Muscle layer of duodenum (tissue), 2 donors: ENCODE measurements at regions not wholly inside any gene's neighbourhood (a gene's known extent, or its start where the extent isn't known, plus 50 kb on each side); places are given as distances from the start of the nearest gene placed in this dataset.

Experiments used
- H3K27ac ChIP-seq: one replicate; pipeline ENCODE4 v1.7.0; 2013; ENCODE audit warnings: mild to moderate bottlenecking, low read length
- H3K27me3 ChIP-seq: one replicate; pipeline ENCODE4 v1.7.0; 2013; ENCODE audit warnings: low read depth, mild to moderate bottlenecking, control low read depth, low read length
- H3K36me3 ChIP-seq, 2 donors: one replicate each; pipeline ENCODE4 v1.7.0; 2013; ENCODE audit warnings: low read length in 2 of 2, control low read depth in 1 of 2, mild to moderate bottlenecking in 1 of 2; ENCODE audit not compliant: insufficient read depth in 2 of 2, control insufficient read depth in 1 of 2
- H3K4me1 ChIP-seq, 2 donors: one replicate each; pipeline ENCODE4 v1.7.0; 2013; ENCODE audit warnings: low read length in 2 of 2, mild to moderate bottlenecking in 2 of 2, control low read depth in 1 of 2, moderate library complexity in 1 of 2; ENCODE audit not compliant: insufficient read depth in 2 of 2, control insufficient read depth in 1 of 2
- H3K4me3 ChIP-seq, 2 donors: one replicate each; pipeline ENCODE4 v1.7.0; 2013; ENCODE audit warnings: low read length in 2 of 2, low read depth in 1 of 2, mild to moderate bottlenecking in 1 of 2
- H3K9me3 ChIP-seq, 2 donors: one replicate each; pipeline ENCODE4 v1.7.0; 2013; ENCODE audit warnings: low read length in 2 of 2, control low read depth in 1 of 2, mild to moderate bottlenecking in 1 of 2; ENCODE audit not compliant: control insufficient read depth in 1 of 2
- donor health status: healthy.

DNA sequence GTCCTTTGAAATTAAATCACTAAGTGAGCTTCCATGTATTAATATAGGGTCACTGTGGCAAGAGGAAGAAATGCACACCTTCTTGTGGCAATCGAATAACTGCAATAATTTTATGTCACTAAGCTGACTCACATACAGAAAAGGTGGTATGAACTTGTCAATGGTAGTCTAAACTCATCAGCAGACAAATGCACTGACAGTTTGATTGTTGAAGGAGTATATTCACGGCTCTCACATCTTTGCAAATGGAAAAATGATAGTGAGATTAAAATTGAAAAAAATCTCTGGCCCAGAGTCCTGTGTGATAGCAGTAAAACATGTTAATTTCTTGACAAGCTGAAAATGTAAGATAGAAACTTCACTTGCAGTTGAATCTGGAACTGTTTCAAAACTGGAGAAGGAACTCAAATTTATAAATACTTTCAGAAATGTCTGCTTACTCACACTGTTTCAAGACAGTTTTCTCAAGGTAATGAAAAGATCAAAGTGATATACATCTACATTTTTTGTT, 215.8 kb upstream of the CADM2 start:
- no peaks in the 10 kb centered on the region for H3K4me1 ChIP-seq
- H3K4me3 ChIP-seq: no peak overlapping the region
- no peaks in the 10 kb centered on the region for H3K36me3 ChIP-seq
- H3K9me3 ChIP-seq: no peaks in the 10 kb centered on the region
- no peak overlapping the region for H3K27ac ChIP-seq
- H3K27me3 ChIP-seq: no peaks in the 10 kb centered on the region

DNA sequence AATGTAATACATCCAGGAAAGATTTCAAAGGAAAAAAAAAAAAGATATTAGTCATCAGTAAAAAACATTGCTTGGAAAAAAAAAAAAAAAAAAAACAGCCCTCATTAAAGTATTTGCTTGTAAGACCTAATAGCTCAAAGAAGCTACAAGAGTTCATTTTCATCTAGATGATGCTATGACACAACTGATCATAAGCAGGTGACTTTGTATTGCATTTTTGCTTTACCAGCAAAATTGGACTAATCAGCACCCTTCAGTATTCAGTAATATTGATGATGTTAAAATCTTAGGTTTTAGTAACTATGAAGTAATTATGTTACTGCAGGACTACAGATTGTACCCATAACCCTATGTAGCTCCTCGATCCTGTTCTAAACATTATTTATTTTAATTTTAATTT, 214.7 kb upstream of the CADM2 start:
- Histone ChIP-seq H3K36me3 (no peaks in the 10 kb centered on the region), H3K27ac (no peak overlapping the region), H3K4me3 (no peak overlapping the region), H3K27me3 (no peaks in the 10 kb centered on the region), H3K4me1 (no peaks in the 10 kb centered on the region), H3K9me3 (no peaks in the 10 kb centered on the region)

DNA sequence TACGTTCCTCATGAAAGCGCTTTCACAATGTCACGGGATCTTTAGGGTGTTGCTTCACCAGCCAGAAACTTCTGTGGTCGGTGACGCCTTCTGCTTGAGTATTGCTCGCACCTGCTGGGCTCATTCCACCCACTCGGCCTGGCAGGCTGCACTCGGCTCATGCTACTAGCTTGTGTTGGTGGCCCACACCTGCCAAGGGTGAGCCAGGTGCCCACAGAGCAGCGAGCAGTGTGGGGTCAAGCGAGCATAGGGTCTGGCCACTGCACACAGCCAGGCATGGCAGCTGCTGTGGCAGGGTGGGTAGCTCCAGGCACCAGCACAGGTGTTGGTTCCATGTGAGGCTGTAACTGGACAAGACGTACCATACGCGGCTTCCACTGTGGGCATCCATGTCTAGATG, 202.9 kb upstream of the CADM2 start:
- Histone ChIP-seq H3K36me3 (no peaks in the 10 kb centered on the region), H3K4me1 (no peaks in the 10 kb centered on the region), H3K27me3 (no peaks in the 10 kb centered on the region), H3K4me3 (no peak overlapping the region), H3K27ac (no peak overlapping the region), H3K9me3 (peaks cover 0 to 3% of the 10 kb centered on the region in 2 donors)

DNA sequence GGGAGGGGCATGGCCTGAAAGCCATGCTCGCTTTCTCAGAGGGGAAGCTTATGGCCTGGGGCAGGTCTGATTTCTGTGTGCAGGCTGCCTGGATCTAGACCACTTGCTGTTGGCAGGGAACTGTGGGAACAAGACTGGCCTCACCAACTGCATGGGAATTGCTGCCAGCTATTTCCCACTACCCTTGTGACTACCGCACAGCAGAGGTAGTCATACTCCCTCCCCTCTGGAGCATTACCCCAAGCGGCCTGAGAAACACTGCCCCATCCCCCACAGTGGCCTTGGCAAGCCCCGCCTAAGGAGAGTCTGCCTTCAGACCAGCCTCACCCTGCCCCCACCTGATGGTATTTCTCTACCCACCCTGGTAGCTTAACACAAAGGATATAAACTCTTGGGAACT, 199.4 kb upstream of the CADM2 start:
- no peaks in the 10 kb centered on the region for H3K9me3 ChIP-seq
- H3K4me3 ChIP-seq: no peak overlapping the region
- no peaks in the 10 kb centered on the region for H3K4me1 ChIP-seq
- no peaks in the 10 kb centered on the region for H3K36me3 ChIP-seq
- H3K27me3 ChIP-seq: no peaks in the 10 kb centered on the region
- H3K27ac ChIP-seq: no peak overlapping the region

DNA sequence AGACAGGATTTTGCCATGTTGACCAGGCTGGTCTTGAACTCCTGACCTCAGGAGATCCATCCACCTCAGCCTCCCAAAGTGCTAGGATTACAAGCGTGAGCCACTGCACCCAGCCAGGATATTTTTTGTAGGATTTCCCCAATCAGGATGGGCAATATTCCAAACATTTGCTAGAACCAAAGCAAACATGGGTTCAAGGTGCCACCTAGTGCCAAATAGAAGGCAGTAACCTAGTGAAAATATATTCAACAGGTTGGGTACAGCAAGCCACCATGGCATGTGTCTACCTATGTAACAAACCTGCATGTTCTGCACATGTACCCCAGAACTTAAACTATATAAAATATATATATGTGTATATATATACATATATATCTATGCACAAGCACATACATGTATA, 185.9 kb upstream of the CADM2 start:
- Histone ChIP-seq H3K9me3 (peaks cover 0 to 10% of the 10 kb centered on the region in 2 donors), H3K4me3 (no peak overlapping the region), H3K36me3 (no peaks in the 10 kb centered on the region), H3K27me3 (no peaks in the 10 kb centered on the region), H3K4me1 (no peaks in the 10 kb centered on the region), H3K27ac (no peak overlapping the region)

DNA sequence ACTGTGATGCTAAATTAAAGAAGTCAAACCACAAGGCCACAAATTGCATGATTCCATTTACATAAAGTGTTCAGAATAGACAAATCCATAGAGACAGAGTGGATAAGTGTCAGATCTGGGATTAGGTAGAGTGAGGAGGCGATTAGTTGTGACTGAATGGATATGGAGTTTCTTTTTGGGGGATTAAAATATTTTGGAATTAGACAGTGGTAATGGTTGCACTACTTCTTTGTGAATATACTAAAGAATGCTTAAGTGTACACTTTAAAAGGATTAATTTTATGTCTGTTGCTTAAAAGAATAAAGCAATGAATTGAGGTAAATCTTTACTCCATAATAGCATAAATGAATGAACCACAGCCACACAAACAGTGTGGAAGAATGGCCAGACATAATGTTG, 175.5 kb upstream of the CADM2 start:
- Histone ChIP-seq H3K27ac (no peak overlapping the region), H3K36me3 (no peaks in the 10 kb centered on the region), H3K27me3 (no peaks in the 10 kb centered on the region), H3K9me3 (peaks cover 0 to 2% of the 10 kb centered on the region in 2 donors), H3K4me1 (no peaks in the 10 kb centered on the region), H3K4me3 (no peak overlapping the region)

DNA sequence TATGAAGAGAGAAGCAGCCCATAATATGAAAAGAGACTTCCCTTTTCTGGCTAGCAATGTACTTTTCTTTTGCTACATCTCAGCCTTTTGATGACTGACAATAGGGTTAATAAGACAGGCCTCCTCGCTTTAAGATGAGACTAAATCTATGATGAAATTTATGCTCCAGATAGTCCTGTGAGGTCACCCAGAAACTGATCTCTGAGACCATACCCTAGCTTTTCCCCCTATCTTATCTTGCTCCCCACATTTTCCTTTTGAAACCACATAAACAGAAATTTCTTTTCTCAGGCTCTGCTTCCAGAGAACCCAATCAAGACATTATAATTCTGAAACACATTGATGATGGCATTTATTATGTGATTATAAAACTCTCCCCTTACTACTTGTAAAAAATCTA, 168.8 kb upstream of the CADM2 start:
- Histone ChIP-seq H3K4me1 (no peaks in the 10 kb centered on the region), H3K4me3 (no peak overlapping the region), H3K27me3 (no peaks in the 10 kb centered on the region), H3K36me3 (no peaks in the 10 kb centered on the region), H3K27ac (no peak overlapping the region), H3K9me3 (peaks cover 2% of the 10 kb centered on the region in 2 donors)

DNA sequence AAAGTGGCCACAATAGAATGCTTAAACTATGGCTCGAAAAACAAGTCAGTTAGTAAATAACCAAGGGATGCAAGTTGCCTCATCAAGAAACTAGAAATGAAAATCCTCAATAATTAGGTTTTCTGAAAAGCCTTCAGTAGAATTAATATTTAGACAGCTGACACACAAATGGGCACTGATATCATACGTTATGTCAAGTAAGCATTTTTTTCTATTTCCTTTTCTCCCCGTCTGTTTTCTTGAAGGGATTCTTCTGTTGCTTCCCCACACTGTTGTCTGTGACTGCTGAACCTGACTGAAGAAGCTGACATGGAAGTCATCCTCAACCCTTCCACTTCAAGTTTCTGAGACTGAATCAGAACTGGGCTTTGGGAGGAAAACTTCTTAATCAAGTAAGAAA, 151.8 kb upstream of the CADM2 start:
- Histone ChIP-seq H3K27me3 (no peaks in the 10 kb centered on the region), H3K4me3 (no peak overlapping the region), H3K9me3 (no peaks in the 10 kb centered on the region), H3K36me3 (no peaks in the 10 kb centered on the region), H3K4me1 (no peaks in the 10 kb centered on the region), H3K27ac (no peak overlapping the region)

DNA sequence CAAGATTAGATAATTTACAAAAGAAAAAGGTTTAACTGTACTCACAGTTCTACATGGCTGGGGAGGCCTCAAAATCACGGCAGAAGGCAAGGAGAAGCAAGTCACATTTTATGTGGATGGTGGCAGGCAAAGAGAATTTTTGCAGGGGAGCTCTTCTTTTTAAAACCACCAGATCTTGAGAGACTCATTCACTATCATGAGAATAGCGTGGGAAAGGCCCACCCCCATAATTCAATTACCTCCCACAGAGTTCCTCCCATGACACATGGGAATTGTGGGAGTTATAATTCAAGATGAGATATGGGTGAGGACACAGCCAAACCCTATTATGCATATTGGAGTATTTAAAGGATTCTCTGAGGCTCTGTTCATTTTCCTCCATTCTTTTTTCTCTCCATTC, 138.7 kb upstream of the CADM2 start:
- no peaks in the 10 kb centered on the region for H3K36me3 ChIP-seq
- no peaks in the 10 kb centered on the region for H3K4me1 ChIP-seq
- H3K27me3 ChIP-seq: no peaks in the 10 kb centered on the region
- peaks cover 2 to 3% of the 10 kb centered on the region in 2 donors for H3K9me3 ChIP-seq
- no peak overlapping the region for H3K27ac ChIP-seq
- H3K4me3 ChIP-seq: no peak overlapping the region

DNA sequence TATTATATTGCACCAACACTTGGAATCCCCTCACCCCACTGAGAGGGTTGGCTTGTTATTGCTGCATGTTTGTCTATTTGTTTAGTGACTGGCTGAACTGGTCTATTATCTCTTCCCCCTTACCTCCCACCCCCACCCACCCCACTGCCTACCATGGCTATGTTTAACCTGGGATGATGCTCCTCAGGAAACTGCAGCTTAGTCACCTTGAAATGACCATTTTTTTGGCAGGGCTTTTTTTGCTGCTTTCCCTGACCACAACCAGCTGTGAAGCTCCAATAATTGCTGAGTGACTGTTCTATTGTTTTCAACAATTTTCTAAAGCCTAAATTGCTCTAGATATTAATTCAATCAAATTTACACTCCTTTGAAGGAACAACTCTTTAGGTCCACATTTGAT, 137.9 kb upstream of the CADM2 start:
- H3K27ac ChIP-seq: no peak overlapping the region
- peaks cover 2 to 3% of the 10 kb centered on the region in 2 donors for H3K9me3 ChIP-seq
- H3K36me3 ChIP-seq: no peaks in the 10 kb centered on the region
- no peaks in the 10 kb centered on the region for H3K27me3 ChIP-seq
- no peaks in the 10 kb centered on the region for H3K4me1 ChIP-seq
- H3K4me3 ChIP-seq: no peak overlapping the region

DNA sequence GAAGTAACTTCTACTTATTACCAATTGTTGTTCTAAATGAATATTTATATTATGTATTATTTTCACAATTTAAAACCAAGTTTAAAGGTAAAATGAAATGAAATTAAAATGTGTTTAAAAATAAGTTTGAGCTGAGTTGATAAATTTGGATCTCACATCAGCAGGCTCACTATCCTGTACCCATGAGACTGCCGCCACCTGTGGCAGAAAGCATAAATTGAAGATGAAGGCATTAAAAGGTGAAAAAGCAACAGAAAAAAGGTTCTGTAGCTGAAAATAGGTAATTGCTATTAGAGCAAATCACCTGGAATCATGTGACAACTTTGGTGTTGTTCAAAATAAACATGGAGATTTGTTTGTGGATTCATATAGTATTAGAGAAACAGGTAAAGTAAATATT, 133.0 kb upstream of the CADM2 start:
- Histone ChIP-seq H3K9me3 (no peaks in the 10 kb centered on the region), H3K4me3 (no peak overlapping the region), H3K27ac (no peak overlapping the region), H3K27me3 (no peaks in the 10 kb centered on the region), H3K4me1 (no peaks in the 10 kb centered on the region), H3K36me3 (no peaks in the 10 kb centered on the region)

DNA sequence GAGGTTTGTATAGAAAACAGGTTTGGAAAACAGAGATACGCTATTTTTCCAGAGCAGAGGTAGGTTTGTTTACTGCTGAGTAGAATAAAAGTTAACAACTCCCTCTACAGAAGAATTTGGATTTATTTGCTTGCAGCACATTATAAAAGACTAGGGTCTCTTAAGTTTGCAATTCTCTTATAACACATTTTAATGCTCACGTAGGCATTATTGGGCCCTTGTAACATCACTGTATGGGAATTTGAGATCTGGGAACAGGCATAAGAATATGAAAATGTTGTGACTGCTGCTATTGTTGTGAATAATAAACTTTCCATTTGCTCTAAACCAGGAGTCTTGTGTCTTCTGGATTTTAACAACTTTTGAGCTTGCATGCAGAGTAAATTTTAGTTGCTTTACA, 128.3 kb upstream of the CADM2 start:
- Histone ChIP-seq H3K27me3 (no peaks in the 10 kb centered on the region), H3K9me3 (no peaks in the 10 kb centered on the region), H3K27ac (no peak overlapping the region), H3K36me3 (no peaks in the 10 kb centered on the region), H3K4me3 (no peak overlapping the region), H3K4me1 (no peaks in the 10 kb centered on the region)
